CD4-positive, alpha-beta T cell treated with Interleukin-6 for 4 hours (primary cell): ENCODE measurements at regions not wholly inside any gene's neighbourhood (a gene's known extent, or its start where the extent isn't known, plus 50 kb on each side); places are given as distances from the start of the nearest gene placed in this dataset.

Experiments used
- DNase-seq: peaks from one replicate; pipeline ENCODE4 v3.0.0-alpha.2; 2020; ENCODE audit warnings: mixed read lengths

DNA sequence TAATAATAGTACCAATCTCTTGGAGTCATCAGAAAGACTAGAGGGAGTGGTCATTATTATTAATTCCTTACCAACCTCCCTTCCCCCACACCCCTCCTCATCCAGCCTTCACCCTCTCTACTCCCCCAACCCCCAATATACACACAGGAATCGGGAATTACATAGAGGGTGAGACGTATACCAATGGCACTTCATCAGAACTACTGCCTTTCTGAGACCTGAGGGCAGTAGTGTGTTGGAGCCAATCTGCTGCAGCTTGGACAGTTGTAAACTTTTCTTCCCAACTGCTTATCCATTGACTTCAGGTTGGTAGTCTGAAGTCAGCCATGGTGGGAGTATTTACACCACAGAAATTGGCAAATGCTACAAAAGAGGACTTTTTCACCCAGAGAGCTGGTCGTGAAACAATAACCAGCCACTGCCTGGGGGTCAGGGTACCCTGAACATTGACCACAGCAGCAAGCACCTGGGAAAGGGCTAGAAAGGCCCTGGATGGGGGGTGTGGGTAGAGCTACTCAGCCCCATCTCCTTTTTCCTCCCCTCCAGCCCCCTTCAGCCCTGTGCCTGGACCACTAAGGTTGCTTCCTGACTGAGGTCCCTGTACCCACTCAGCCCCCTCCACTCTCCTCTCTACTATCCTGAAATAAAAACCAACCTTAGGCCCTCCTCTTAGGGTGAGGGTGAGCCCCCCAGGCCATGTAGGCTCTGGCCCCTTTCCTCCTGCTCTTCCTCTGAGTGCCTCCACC is 161.5 kb downstream of the MRPL14 start:
- no peak for DNase-seq

DNA sequence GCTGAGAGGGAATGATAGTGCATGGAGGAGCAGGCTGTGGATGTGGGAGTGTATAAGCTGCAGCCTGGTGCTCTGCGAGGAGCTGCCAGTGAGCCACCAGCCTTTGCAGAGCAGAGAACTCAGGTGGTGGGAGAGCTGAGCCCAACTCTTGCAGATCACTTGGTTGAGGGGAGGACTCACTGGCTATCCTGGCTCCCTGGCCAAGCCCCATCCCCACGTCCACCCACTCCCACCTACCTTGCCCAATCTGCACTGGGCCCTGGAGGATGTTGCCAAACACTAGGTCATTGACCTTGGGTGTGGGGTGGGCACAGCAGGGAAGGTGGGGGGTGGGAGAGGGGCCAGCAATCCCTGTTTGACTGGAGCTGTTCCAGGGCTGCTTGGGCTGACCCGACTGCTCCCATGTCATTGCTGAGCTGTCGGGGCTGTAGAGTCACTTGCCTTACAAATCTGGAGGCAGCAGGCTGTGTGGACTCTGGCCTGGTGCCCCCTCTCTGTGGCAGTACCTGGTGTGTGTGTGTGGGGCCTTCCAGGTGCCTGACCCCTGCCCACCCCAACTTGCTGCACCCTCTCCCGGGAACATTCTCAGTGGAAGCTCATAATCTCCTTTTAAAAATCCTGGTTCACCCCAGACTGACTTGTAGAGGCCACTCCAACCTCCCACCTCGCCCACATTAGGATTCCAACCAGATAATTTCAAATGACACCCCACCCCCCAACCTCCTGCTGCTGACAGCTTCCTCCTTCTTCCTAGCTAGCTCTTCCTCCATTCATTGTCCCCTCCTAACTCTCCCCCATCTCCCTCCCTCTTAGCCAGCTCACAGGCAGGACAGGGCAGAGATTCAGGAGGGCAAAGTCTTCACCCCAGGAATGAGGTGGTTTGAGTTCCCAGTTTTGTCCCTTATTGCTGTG is 162.3 kb downstream of the MRPL14 start:
- no peak for DNase-seq

DNA sequence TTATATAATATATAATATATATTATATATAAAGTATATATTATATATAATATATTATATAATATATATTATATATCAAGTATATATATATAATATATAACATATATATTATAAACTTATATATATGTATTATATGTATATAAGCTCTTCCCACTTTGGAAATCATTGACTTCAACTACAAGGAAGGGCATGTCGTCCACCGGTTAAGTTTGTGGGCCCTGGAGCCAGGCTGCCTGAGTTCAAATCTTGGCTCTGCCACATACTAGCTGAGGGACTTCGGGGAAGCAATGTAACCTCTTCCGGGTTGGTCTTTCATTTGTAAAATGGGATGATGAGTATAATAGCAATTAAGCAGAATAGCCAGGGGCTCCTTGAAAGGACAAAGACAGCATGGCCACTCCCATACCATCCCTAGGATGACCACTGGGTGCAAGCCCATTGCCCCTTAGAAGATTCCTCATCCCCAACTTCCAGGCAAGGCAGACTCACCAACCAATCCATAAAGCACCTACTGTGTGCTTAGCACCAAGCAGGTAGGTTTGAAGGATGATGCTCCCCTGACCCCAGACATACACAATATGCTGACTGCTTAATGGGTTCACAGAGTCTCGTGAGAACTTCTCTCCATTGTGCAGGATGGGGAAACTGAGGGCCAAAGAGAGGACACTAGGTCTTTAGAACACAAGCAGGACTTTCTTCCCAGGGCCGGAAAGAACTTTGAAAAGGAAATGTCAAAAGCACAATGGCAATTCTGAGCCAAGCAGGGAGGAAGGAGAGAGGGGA is 163.2 kb downstream of the MRPL14 start:
- DNase-seq, result no peak

DNA sequence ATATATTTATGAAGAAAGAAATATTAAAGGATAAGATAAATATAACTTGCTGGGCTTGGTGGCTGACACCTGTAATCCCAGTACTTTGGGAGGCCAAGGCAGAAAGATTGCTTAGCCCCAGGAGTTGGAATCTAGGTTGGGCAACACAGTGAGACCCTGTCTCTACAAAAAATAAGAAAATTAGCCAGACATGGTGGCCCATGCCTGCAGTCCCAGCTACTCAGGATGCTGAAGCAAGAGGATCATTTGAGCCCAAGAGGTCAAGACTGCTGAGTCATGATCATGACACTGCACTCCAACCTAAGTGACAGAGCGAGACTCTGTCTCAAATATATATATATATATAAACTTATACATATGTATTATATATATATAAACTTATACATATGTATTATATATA is 164.0 kb downstream of the MRPL14 start:
- no peak for DNase-seq

DNA sequence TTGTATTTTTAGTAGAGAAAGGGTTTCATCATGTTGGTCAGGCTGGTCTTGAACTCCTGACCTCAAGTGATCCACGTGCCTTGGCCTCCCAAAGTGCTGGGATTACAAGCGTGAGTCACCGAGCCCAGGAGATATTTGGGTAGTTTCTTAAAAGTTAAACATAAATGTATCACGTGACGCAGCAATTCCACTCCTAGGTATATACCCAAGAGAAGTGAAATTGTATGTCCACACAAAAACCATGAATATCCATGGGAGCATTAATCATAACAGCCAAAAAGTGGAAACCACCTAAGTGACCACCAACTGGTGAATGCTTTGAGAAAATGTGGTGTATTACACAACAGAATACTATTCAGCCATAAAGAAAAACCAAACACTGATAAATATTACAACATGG is 164.8 kb downstream of the MRPL14 start:
- DNase-seq, result no peak

DNA sequence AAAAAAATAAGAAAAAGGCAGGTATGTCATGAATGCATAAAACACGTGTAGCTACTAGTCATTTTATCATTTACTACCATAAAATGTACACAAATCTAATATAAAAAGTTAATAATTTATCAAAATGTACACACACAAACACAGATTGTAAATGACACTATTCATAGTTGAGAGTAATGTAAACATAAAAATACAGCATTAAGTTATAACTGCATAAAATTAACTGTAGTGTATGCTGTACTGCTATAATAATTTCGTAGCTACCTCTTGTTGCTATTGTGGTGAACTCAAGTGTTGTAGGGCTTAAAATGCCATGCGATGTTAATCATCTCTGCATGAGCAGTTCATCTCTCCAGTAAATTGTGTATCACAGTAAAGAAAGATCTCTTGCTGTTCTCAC is 170.0 kb downstream of the MRPL14 start:
- no peak for DNase-seq

- DNase-seq, result no peak
Observed at GRCh38 chr6:43956478-43956877, 170.8 kb downstream of the MRPL14 start.

DNA sequence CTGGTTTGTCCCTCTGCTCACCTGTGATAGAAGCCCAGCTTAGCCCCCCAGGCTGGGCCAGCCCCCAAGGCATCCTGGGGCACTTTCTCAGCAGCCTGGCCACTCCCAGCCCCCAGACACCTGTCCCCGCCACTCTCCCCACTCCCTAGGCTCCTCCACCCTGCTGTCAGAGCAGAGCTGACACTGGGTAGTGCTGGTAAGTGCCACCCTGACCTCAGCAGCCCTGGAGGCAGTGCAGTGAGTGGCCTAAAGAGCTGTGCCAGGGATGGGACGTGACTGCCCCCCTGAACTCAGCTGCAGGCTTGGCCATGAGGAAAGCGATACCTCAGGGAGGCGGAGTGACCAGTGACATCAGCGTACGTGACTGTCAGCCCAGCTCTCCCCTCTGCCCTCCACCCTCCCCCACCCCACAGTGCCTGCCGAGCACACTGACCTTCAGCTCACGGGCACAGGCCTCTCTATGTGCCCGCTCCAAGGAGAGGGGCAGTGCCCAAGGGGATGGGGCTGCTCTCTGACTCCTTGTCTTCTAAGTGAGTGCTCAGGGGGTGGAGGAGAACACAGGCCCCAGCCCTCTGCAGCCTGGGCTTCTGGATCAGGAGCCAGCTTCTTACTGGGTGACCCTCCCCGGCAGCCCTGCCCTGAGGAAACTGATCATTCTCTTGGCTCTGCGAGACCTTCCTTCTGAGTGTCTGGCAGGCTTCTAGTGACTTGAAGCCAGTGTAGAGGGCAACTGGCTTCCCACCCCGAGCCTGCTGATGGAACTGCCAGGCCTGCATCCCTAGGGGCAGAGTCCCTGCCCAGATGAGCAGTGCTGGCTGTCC is 172.7 kb downstream of the MRPL14 start:
- DNase-seq, result no peak

DNA sequence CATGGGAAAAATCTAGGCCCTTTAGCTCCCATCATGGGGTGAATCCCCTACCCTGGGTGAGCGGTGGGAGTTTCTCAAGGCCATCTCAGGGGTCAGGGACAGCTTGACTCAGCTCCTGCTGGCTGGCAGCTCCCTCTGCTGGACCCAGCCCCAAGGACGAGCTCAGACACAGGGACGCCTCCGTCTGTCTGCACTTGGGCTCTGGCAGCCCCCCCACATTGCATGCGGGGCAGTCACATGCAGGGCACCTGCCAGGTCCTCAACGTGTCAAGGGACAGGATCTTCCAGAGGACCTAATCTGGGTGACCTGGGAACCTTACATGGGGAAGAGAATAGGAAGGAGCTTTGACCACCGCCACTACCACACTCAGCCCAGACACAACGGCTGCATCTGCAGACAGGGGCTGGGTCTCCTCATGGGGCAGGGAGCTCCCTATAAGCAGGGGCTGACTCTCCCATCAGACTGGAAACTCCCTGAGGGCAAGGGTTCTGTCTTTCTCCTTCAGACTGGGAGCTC is 173.4 kb downstream of the MRPL14 start:
- DNase-seq, result no peak

DNA sequence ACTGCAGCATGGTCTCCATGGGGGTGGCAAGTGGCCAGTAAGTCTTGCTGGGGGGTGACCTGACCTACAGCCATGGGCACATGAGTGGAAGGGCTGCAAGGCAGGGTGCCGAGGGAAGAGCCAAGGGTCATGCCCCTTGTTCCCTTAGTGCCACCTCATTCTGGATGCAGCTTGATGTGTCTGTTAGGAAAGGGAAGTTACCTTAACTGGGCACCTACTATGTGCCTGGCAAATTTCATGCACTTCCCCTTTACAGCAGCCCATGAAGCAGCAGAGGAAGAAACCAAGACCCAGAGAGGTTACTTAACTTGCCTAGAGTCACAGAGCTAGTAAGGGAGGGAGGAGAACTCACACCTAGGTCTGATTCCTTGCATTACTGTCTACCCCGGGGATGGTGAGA is 174.0 kb downstream of the MRPL14 start:
- no peak for DNase-seq

GRCh38 chr6:43952746-43953145 is 174.5 kb downstream of the MRPL14 start:
- no peak for DNase-seq

- DNase-seq, result no peak
Observed at GRCh38 chr6:43951756-43952675, 175.2 kb downstream of the MRPL14 start.

DNA sequence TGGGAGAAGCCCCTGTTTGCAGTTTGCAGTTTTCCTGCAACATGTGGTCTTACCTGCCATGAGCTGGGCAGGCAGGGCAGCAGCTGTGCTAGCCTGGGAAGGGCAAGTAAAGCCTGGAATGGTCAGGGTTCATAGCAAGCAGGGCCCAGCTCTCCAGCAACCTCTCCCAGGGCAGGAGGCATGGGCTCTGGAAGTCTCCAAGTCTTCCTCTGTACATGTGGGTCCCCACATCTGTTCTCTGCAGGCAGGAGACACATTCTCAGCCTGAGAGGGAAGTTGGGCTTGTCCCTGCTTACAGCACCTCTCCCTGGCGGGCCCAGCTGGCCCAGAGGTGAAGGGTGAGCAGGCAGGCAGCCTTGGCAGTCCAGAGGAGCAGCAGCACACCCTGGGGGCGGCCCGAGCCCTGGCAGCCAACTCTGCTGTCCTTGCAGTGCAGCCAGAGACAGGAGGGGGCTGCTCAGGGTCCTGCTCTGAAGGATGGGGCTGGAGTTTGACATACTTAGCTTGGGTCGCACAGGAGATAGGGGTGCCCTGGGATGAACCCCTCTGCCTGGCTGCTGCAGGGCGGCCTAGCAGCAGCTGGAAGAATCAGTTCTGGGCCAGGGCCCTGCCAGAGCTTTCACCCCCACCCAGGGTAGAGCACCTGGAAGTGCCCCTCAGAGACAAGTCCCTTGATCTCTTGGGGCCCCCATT is 176.0 kb downstream of the MRPL14 start:
- DNase-seq, result no peak

DNA sequence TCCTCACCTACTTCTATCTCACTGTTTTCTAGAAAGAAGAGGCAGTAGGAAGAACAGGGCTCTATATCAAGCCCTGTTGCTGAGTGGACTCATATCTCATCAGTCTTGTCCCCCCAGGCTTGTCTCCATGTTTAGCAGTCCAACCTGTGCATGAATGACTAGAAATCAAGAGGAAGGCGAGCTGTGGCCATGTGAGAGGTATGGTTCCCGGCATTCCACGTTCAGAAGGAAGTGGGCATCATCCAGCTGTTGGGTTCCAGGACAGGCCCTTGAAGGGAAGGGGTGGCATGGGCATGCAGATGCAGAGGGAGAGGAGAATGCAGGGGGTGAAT is 176.6 kb downstream of the MRPL14 start:
- DNase-seq, result no peak

DNA sequence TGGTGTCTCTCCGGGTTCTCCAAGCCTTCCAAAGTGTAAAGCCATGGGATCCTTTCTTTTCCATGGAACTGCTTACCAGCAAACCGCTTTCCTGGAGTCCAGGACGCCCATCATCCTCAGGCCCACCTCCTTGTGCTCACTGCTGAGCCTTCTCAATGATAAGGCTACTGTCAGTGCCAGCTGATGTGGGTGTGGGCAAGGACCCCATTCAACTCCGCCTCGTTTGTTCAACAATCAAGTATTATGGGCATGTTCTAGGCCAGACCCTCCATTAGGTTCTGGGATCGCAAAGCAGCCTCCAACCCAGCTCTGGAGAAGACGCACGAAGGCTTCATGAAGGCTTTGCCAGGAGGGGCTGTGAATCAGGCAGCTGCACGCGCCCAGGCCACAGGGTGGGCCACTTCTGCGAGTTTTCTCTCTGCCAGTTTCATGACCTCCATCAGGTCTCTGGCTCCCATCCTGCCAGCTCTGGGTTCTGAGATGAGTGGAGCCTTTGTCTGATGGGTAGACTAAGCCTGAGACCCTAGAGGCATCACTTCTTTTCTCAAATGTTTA is 177.1 kb downstream of the MRPL14 start:
- DNase-seq, result no peak

DNA sequence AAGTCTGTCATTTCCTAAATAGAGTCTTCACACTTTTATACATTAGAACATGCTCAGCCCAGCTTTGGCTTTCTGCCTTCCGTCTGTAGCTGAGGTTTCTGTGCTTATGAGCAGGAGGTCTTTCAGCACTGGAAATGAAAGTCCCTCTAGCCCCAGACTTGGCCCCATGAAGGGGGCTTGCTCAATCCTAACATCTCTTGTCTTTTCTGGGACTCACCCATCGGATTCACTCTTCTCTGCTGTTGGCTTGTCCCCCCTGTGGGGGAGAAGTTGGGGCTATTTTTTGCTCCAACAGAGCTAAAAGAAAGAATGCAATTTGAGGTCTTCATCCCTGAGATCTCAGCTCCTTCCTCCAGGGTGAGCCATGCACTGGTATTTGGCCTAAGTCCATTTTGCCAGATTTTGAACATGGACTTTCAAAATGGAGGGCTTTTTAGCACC is 177.7 kb downstream of the MRPL14 start:
- DNase-seq, result no peak

DNA sequence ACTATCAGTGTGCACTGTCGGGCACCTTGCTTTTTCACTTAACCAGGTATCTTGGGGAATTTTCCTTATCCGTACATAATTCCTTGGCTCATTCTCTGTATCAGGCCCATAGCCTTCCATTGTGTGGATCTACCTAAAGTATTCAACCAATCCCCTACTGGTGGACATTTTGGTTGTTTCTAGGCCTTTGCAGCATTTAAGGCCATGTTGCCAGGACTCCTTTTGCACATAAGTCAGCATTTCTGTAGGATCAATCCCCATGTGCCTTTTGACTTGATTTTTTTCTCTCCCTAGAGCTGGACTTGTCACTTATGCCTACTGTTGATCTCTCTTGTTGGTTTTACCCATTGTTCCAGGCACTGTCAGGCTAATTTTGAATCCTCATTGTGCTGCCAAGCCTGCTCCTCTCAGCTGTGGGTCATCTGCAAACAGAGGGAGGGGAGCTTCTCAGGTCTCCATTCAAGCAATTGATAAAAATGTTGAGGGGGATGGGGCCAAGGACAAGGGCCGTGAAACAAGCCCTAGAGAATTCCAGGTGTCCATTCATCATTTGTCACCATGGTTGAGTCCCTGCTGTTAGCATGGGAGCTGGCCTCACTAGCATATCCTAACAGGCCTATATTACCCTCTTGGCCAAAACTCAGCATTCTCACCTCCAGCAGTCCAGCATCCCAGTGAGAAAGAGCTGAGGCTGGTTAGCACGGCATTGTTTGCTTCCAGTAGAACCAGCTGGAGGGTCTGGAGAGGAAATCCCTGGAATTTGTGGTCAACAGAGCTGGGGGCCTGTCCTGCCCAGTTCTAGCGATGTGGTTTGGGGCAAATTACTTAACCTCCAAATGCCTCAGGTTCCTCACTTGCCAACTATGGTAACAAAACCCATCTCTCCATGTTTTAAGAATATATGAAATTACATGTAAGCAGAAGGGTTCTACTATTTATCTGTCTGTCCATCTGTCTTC is 178.4 kb downstream of the MRPL14 start:
- no peak for DNase-seq

DNA sequence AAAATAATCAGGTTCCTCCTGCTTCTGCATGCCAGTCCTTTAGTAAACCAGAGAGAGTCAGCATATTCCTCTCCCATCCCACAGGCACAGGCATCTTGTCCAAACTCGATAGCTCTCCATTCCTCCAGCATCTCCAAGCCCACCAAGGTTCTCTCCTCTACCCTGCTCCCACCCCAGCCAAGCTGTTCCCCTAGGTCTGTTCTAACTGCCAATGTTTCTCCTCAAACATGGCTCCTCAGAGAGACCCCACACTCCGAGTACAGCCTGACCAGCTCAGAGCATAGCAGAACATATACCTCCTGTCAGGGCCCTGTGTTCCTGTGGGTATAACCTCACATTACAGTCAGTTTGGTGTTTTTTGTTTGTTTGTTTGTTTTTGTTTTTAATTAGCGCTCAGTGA is 177.8 kb downstream of the VEGFA start:
- no peak for DNase-seq
